ENCODE measurements at regions not wholly inside any gene's neighbourhood (a gene's known extent, or its start where the extent isn't known, plus 50 kb on each side); places are given as distances from the start of the nearest gene placed in this dataset.

GRCh38 chr7:12120632-12121031 is 90.5 kb upstream of the TMEM106B start:
- no peak for TF ChIP-seq POLR2AphosphoS5 (IDR thresholded peaks at IDR 0.05)
- no peak for TF ChIP-seq CTCF (IDR thresholded peaks at IDR 0.05 in 8 of 11, conservative IDR thresholded peaks at IDR 0.05 in 3 of 11)
- TF ChIP-seq POLR2A (IDR thresholded peaks at IDR 0.05) = no peak
